ENCODE measurements at regions not wholly inside any gene's neighbourhood (a gene's known extent, or its start where the extent isn't known, plus 50 kb on each side); places are given as distances from the start of the nearest gene placed in this dataset.

- TF ChIP-seq CTCFL (IDR thresholded peaks at IDR 0.05; ENCODE audit: borderline replicate concordance, insufficient read depth, low read depth, low read length, poor library complexity, severe bottlenecking) (no peak), YY1 (IDR thresholded peaks at IDR 0.05; ENCODE audit: borderline replicate concordance in 1 of 3, control insufficient read depth in 1 of 3, extremely low read depth in 1 of 3, insufficient read depth in 3 of 3, insufficient read length in 1 of 3, insufficient replicate concordance in 2 of 3, low read depth in 1 of 3, low read length in 2 of 3) (peak in 1 of 3 experiments; percentile 21), THRA (IDR thresholded peaks at IDR 0.05) (no peak), EP400 (IDR thresholded peaks at IDR 0.05) (no peak)
These were observed 66.4 kb upstream of the SOD1 start (continued) for GRCh38 chr21:31592963-31593560.

GRCh38 chr21:31592516-31592915, 67.0 kb upstream of the SOD1 start:
- H3K4me3 ChIP-seq: no peak overlapping the region
- in situ Hi-C loops (cut with MboI) (no loop called here), intact Hi-C loops (cut with micrococcal nuclease) (no loop called here)
- no peak overlapping the region for H3K9ac ChIP-seq (ENCODE audit: insufficient read depth in 1 of 2, low read depth in 2 of 2, low read length in 2 of 2)
- CTCF ChIA-PET (ENCODE audit: low intra/inter-chr PET ratio): no interaction called here
- DNase-seq (ENCODE audit: extremely low read depth in 1 of 4, low spot score in 3 of 4) (no peak), FAIRE-seq (no peak), ATAC-seq (no peak)
- no peak overlapping the region for H3K27ac ChIP-seq (ENCODE audit: extremely low read depth, low read depth, low read length)
- H3K4me2 ChIP-seq (ENCODE audit: insufficient read depth, low read length): no peak overlapping the region
- no peak overlapping the region for H2AFZ ChIP-seq (ENCODE audit: low read depth, low read length)
- BruUV-seq (replicated peaks): no TSS peak
- no peaks in the 10 kb centered on the region for H3K9me1 ChIP-seq (ENCODE audit: control insufficient read depth, insufficient read depth, low read length)
- no peaks in the 10 kb centered on the region for H3K36me3 ChIP-seq (ENCODE audit: control insufficient read depth, insufficient read depth, low read length)
- no peaks in the 10 kb centered on the region for H3K4me1 ChIP-seq (replicated peaks in 1 of 2; ENCODE audit: control insufficient read depth in 2 of 2, insufficient read depth in 2 of 2, low read length in 2 of 2)
- H4K20me1 ChIP-seq (replicated peaks; ENCODE audit: control insufficient read depth, insufficient read depth, low read length): no peaks in the 10 kb centered on the region
- peaks cover 20 to 27% of the 10 kb centered on the region in 2 experiments for H3K27me3 ChIP-seq (ENCODE audit: control insufficient read depth in 2 of 2, insufficient read depth in 2 of 2, low read length in 2 of 2)
- H3K79me2 ChIP-seq (ENCODE audit: control insufficient read depth, insufficient read depth, low read length): no peaks in the 10 kb centered on the region
- POLR2A ChIA-PET: no interaction called here
- WGBS (ENCODE audit: insufficient coverage, low coverage, missing lambda C conversion rate): 0% methylated on average over 3 of the region's 3 CpGs
- H3K9me3 ChIP-seq (replicated peaks; ENCODE audit: control insufficient read depth, insufficient read depth, low read depth, low read length): no peaks in the 10 kb centered on the region
- no peak for TF ChIP-seq DDX20 (tag; IDR thresholded peaks at IDR 0.05; ENCODE audit: low read depth)
- no peak for TF ChIP-seq POLR2A (conservative IDR thresholded peaks at IDR 0.05)
- TF ChIP-seq RFX1 (IDR thresholded peaks at IDR 0.05): no peak
- no peak for TF ChIP-seq BCOR (IDR thresholded peaks at IDR 0.05)
- no peak for TF ChIP-seq ZBED1 (IDR thresholded peaks at IDR 0.05)
- TF ChIP-seq ATF7 (IDR thresholded peaks at IDR 0.05): no peak
- TF ChIP-seq BRD4 (IDR thresholded peaks at IDR 0.05): no peak
- no peak for TF ChIP-seq ZNF431 (CRISPR knock-in tag; IDR thresholded peaks at IDR 0.05)
- TF ChIP-seq ZNF561 (CRISPR knock-in tag; conservative IDR thresholded peaks at IDR 0.05): no peak
- TF ChIP-seq BCLAF1 (IDR thresholded peaks at IDR 0.05; ENCODE audit: borderline replicate concordance in 1 of 2, control insufficient read depth in 1 of 2, low read depth in 2 of 2, low read length in 1 of 2): no peak
- no peak for TF ChIP-seq ZFP1 (CRISPR knock-in tag; IDR thresholded peaks at IDR 0.05)
- TF ChIP-seq TEAD2 (tag; IDR thresholded peaks at IDR 0.05): no peak
